LNCaP clone FGC (cell line): ENCODE measurements at regions not wholly inside any gene's neighbourhood (a gene's known extent, or its start where the extent isn't known, plus 50 kb on each side); places are given as distances from the start of the nearest gene placed in this dataset.
A peak's percentile ranks its signal among the peaks of the same experiment; 100 is the strongest.

Experiments used
- DNase-seq: peaks from one replicate; pipeline ENCODE4 v3.0.0-alpha.2; 2011; ENCODE audit warnings: low read depth
- H3K4me3 ChIP-seq: 2 replicates; pipeline ENCODE4 v1.5.1; 2011; ENCODE audit warnings: mild to moderate bottlenecking, low read depth, low read length, control low read depth
- CTCF ChIP-seq: IDR thresholded peaks from 2 replicates; pipeline ENCODE4 v1.5.1; 2012; ENCODE audit warnings: mild to moderate bottlenecking; ENCODE audit not compliant: control insufficient read depth, insufficient read depth; ENCODE audit errors: extremely low read depth

GRCh38 chr22:22704156-22704946, 59.9 kb downstream of the GGTLC2 start:
- no peak for TF ChIP-seq CTCF
- DNase-seq: no peak
- no peak overlapping the region for H3K4me3 ChIP-seq

GRCh38 chr22:22705328-22706100, 61.1 kb downstream of the GGTLC2 start:
- DNase-seq: no peak
- H3K4me3 ChIP-seq: no peak overlapping the region
- no peak for TF ChIP-seq CTCF

GRCh38 chr22:22706253-22706915, 62.0 kb downstream of the GGTLC2 start:
- DNase-seq: no peak
- no peak for TF ChIP-seq CTCF
- H3K4me3 ChIP-seq: no peak overlapping the region

GRCh38 chr22:22709719-22710445, 65.5 kb downstream of the GGTLC2 start:
- H3K4me3 ChIP-seq: no peak overlapping the region
- no peak for DNase-seq
- TF ChIP-seq CTCF: peak; percentile 7; the same call in 1 of the 2 replicates

GRCh38 chr22:22710719-22711531, 66.5 kb downstream of the GGTLC2 start:
- H3K4me3 ChIP-seq: no peak overlapping the region
- peak; percentile 74 for TF ChIP-seq CTCF
- DNase-seq: peak; percentile 76

- no peak for DNase-seq
- no peak overlapping the region for H3K4me3 ChIP-seq
- TF ChIP-seq CTCF: no peak
Observed at GRCh38 chr22:22711532-22711913, 67.1 kb downstream of the GGTLC2 start.
